ENCODE measurements at regions not wholly inside any gene's neighbourhood (a gene's known extent, or its start where the extent isn't known, plus 50 kb on each side); places are given as distances from the start of the nearest gene placed in this dataset.
A peak's percentile ranks its signal among the peaks of the same experiment; 100 is the strongest.

DNA sequence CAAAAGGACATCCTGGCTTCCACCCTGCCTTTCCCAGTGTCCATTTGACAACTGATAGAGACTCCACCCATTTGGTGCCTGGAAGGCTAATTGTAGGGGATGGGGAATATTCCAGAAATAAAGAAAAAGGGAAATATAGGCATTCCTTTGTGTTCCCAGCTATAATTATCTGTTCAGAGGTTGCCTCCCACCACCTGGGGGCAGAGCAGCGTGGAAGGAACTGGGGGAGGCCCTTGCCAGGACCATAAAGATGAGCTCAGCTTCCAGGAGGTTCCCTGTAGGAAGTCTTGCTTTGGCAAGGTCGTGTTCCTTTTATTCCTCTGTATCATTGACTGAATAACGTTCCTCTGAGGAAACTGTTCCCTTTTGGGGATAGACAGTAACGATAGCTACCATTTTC lies 214.7 kb downstream of the TFAP2C start:
- TF ChIP-seq, protein P1, sequence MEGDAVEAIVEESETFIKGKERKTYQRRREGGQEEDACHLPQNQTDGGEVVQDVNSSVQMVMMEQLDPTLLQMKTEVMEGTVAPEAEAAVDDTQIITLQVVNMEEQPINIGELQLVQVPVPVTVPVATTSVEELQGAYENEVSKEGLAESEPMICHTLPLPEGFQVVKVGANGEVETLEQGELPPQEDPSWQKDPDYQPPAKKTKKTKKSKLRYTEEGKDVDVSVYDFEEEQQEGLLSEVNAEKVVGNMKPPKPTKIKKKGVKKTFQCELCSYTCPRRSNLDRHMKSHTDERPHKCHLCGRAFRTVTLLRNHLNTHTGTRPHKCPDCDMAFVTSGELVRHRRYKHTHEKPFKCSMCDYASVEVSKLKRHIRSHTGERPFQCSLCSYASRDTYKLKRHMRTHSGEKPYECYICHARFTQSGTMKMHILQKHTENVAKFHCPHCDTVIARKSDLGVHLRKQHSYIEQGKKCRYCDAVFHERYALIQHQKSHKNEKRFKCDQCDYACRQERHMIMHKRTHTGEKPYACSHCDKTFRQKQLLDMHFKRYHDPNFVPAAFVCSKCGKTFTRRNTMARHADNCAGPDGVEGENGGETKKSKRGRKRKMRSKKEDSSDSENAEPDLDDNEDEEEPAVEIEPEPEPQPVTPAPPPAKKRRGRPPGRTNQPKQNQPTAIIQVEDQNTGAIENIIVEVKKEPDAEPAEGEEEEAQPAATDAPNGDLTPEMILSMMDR (conservative IDR thresholded peaks at IDR 0.05): peak; percentile 33
- no peak for TF ChIP-seq ZFX (IDR thresholded peaks at IDR 0.05)
- H3K27ac ChIP-seq: no peak overlapping the region

GRCh38 chr20:56845546-56846086 lies 216.5 kb downstream of the TFAP2C start:
- no peak overlapping the region for H3K27ac ChIP-seq
- TF ChIP-seq, protein P1 (conservative IDR thresholded peaks at IDR 0.05): no peak
- TF ChIP-seq ZFX (IDR thresholded peaks at IDR 0.05): no peak

GRCh38 chr20:56848561-56848960 lies 219.5 kb downstream of the TFAP2C start:
- TF ChIP-seq, protein P1 (conservative IDR thresholded peaks at IDR 0.05): no peak
- TF ChIP-seq ZFX (IDR thresholded peaks at IDR 0.05): no peak

DNA sequence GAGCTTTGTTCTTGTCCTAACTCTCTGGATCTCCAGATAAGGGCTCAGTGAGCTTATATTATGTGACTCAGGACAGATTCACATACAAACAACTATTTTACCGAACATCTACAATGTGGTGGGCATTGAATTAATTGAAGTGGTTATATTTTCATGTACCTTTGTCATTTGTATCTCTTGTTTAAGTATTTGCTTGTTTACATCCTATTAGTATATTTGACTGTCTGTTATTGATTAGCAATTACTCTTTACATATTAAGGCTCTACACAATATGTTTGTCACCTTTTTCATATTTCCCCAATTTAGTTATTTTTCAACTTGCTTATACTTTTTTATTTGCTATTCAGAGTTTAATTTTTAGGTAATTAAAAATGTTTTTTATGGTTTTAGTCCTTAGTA lies 222.4 kb downstream of the TFAP2C start:
- no peak overlapping the region for H3K27ac ChIP-seq
- TF ChIP-seq, protein P1 (conservative IDR thresholded peaks at IDR 0.05): no peak
- no peak for TF ChIP-seq ZFX (IDR thresholded peaks at IDR 0.05)

More at GRCh38 chr20:56848561-56848960, 219.5 kb downstream of the TFAP2C start:
- no peak overlapping the region for H3K27ac ChIP-seq

GRCh38 chr20:56855708-56856107 lies 226.6 kb downstream of the TFAP2C start:
- no peak for TF ChIP-seq ZFX (IDR thresholded peaks at IDR 0.05)
- TF ChIP-seq, protein P1 (conservative IDR thresholded peaks at IDR 0.05): no peak
- H3K27ac ChIP-seq: no peak overlapping the region

DNA sequence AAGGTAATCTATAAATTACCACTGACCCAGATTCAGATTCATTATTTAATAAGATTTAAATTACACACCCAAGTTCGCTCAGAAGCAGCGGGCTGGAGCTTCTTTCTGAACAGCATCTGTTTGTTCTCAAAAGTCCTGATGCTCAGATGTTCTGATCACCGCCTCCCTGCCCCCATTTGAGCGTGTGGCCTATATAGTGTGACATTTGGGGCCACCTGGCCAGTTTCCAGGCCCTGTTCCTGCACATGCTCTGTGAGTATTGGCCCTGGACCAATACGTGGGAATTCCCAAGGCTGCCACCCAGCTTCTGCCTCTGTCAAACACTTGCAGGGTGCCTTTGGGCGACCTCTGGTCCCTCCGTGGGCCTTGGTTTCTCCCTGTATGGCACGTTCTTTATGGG lies 228.8 kb downstream of the TFAP2C start:
- no peak for TF ChIP-seq ZFX (IDR thresholded peaks at IDR 0.05)
- TF ChIP-seq, protein P1 (conservative IDR thresholded peaks at IDR 0.05): no peak
- H3K27ac ChIP-seq: no peak overlapping the region

DNA sequence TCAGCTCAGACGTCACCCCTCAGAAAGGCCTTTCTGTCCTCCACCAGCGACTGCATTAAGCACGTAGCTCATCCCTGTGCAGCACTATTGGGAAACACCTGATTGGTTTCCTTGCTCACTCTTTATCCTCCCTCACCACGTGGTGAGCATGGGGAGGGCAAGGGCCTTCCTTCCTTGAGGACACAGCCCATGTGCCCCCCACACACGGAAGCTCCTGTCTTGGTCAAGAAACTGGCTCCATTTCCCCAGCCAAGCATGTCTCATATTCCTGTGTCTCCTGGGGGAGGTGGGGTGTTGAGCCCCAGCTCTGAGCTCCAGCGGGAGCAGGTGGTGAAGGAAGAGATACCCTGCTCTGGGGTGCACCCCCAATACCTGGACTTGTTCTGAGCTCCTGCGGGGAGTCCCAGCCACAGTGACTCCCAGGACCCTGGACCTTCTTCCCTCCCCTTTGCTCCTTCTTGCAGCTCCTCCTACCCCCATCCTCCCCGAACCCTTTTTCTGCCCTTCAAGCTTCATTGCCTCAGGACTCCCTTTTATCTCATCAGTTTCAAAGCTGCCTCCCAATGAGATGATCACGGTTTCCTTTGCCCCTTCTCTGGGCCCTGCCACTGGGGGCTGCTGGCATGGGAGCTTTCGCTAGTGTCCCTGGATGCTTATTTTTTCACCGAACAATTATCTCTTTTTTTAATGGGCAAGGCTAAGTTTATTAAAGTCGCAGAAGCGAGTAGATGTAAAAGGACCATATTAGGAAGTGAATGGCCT lies 230.1 kb downstream of the TFAP2C start:
- TF ChIP-seq ZFX (IDR thresholded peaks at IDR 0.05): no peak
- TF ChIP-seq, protein P1 (conservative IDR thresholded peaks at IDR 0.05): no peak
- no peak overlapping the region for H3K27ac ChIP-seq
